ENCODE measurements at regions not wholly inside any gene's neighbourhood (a gene's known extent, or its start where the extent isn't known, plus 50 kb on each side); places are given as distances from the start of the nearest gene placed in this dataset.

DNA sequence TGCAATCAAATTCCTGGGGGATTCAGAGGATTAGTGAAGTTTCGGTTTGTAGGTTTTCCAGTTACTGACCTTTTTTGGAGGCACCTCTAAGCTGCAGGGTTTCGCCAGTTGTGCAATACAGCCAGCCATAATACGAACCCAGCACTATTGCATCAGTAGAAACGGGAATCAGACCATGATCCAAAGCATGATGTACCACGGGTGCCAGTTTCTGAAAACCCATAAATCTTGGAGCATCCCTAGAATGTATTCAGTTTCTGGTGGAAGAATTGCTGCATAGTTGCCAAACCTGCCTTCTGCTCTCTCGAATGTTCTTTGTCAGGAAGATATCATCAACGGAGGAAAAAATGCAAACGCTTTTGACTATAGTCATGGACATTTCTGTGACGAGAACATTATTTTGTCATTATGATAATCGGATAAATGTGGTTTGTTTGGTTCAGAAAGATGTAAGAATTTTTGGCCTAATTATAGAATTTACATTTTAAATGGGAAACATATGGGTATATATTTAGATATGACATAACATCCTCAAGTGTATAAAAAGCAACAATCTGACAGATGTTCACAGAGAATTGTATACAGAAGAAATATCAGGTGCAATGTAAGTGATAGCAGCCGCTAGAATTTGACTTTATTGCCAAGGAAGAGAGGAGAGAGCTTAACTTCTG is 186.2 kb upstream of the PRKCQ start:
- H3K4me3 ChIP-seq (ENCODE audit: insufficient read length, low read depth) = no peak overlapping the region
- no peak overlapping the region for H3K9ac ChIP-seq (ENCODE audit: insufficient read length, low read depth)
- TF ChIP-seq ZNF274 (IDR thresholded peaks at IDR 0.05; ENCODE audit: low read depth, low read length) = no peak
- TF ChIP-seq SUZ12 (IDR thresholded peaks at IDR 0.05; ENCODE audit: extremely low read depth, insufficient read depth, insufficient read length) = no peak
- TF ChIP-seq YY1 (IDR thresholded peaks at IDR 0.05; ENCODE audit: insufficient read depth, insufficient read length) = no peak
- DNase-seq (ENCODE audit: low read depth, low spot score) = no peak
- no peaks in the 10 kb centered on the region for H3K27me3 ChIP-seq (ENCODE audit: insufficient read depth, insufficient read length)
- no peaks in the 10 kb centered on the region for H3K36me3 ChIP-seq (ENCODE audit: insufficient read depth, insufficient read length, low read length)
- H3K4me1 ChIP-seq (ENCODE audit: insufficient read depth, insufficient read length) = no peaks in the 10 kb centered on the region
- no peaks in the 10 kb centered on the region for H3K9me3 ChIP-seq (ENCODE audit: insufficient read depth, low read length)

DNA sequence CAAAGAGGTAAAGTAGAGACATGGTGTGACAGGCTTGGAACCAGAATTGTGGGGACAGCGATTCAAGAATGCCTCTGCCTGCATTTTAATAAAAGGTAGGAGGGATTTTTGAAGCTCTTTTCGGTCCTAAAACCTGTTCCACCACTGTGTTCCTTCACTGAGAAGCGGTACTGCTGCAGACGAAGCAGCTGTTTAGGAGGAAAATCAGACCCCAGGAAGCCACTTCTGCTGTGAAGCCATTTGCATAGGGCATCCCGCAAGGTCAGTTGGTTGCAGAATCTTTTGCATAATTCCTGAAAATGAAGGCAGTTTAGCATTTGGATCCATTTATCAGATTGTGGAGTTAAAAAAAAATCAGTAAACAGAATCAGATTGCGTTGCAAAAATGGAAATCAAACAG is 183.3 kb upstream of the PRKCQ start:
- Histone ChIP-seq H3K36me3 (ENCODE audit: insufficient read depth, insufficient read length, low read length) (no peaks in the 10 kb centered on the region), H3K9me3 (ENCODE audit: insufficient read depth, low read length) (no peaks in the 10 kb centered on the region), H3K27me3 (ENCODE audit: insufficient read depth, insufficient read length) (no peaks in the 10 kb centered on the region), H3K4me3 (ENCODE audit: insufficient read length, low read depth) (no peak overlapping the region), H3K4me1 (ENCODE audit: insufficient read depth, insufficient read length) (no peaks in the 10 kb centered on the region), H3K9ac (ENCODE audit: insufficient read length, low read depth) (no peak overlapping the region)
- DNase-seq (ENCODE audit: low read depth, low spot score) = no peak
- no peak for TF ChIP-seq ZNF274 (IDR thresholded peaks at IDR 0.05; ENCODE audit: low read depth, low read length)
- TF ChIP-seq YY1 (IDR thresholded peaks at IDR 0.05; ENCODE audit: insufficient read depth, insufficient read length) = no peak
- TF ChIP-seq SUZ12 (IDR thresholded peaks at IDR 0.05; ENCODE audit: extremely low read depth, insufficient read depth, insufficient read length) = no peak

DNA sequence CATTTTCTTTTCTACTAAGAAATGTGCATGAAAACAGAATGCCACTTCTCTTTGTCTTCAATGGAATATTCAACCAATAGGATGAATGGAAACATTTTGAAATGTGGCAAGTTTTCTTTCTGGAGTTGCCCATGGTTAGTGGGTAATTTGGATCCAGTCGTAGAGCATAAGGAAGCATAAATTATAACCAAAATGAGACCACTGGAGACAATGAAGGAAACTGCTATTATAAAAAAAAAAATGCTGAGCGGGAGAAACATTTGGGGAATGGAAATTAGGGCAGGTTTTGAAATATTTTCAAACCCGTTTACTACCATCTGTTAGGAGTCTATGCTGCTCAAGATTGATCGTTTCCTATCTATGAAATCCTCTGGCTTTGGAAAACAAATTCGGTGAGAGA is 182.9 kb upstream of the PRKCQ start:
- TF ChIP-seq YY1 (IDR thresholded peaks at IDR 0.05; ENCODE audit: insufficient read depth, insufficient read length) (no peak), ZNF274 (IDR thresholded peaks at IDR 0.05; ENCODE audit: low read depth, low read length) (no peak), SUZ12 (IDR thresholded peaks at IDR 0.05; ENCODE audit: extremely low read depth, insufficient read depth, insufficient read length) (no peak)
- no peak overlapping the region for H3K4me3 ChIP-seq (ENCODE audit: insufficient read length, low read depth)
- no peak for DNase-seq (ENCODE audit: low read depth, low spot score)

DNA sequence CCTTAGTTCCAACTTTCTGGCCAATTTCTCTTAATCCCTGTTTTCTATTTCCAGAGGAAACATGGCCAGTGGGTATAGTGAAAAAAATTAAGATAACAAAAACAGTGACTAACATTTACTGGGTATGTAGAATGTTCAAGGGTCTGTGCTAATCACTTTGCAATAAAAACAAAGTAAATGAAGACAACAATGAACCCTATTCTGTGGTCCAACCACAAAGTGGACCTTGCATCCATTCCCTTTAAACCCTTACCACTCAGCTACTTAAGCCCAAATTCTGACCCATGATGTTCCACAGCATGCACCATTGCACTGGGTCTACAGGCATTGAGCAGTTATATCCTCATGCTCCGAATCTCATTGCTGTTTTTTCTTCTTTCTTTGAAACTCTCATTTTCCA is 179.9 kb upstream of the PRKCQ start:
- no peaks in the 10 kb centered on the region for H3K36me3 ChIP-seq (ENCODE audit: insufficient read depth, insufficient read length, low read length)
- H3K9ac ChIP-seq (ENCODE audit: insufficient read length, low read depth) = no peak overlapping the region
- H3K9me3 ChIP-seq (ENCODE audit: insufficient read depth, low read length) = no peaks in the 10 kb centered on the region

More for the DNA sequence above, 182.9 kb upstream of the PRKCQ start:
- Histone ChIP-seq H3K9me3 (ENCODE audit: insufficient read depth, low read length) (no peaks in the 10 kb centered on the region), H3K4me1 (ENCODE audit: insufficient read depth, insufficient read length) (no peaks in the 10 kb centered on the region), H3K36me3 (ENCODE audit: insufficient read depth, insufficient read length, low read length) (no peaks in the 10 kb centered on the region), H3K27me3 (ENCODE audit: insufficient read depth, insufficient read length) (no peaks in the 10 kb centered on the region), H3K9ac (ENCODE audit: insufficient read length, low read depth) (no peak overlapping the region)

DNA sequence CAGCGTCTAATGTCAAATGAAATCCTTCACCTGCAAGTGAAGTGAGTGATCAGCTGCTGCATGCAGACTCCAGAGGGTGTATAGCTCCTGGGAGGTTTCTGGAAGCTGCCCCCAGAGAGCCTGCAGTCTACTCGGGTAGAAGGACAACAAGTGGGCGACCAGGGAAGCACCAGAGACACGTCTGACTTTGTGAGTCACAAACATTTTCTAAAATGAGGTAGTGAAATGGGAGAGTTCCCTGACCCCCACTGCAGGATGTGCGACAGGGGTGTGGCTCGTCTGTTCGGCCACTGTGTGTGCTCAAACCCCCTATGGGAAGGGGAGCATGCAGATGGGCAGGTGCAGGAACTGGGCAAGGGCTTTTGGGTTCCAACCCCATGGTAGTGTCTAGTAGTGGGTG is 177.1 kb upstream of the PRKCQ start:
- DNase-seq (ENCODE audit: low read depth, low spot score) = no peak
- H3K4me1 ChIP-seq (ENCODE audit: insufficient read depth, insufficient read length) = no peaks in the 10 kb centered on the region
- no peaks in the 10 kb centered on the region for H3K27me3 ChIP-seq (ENCODE audit: insufficient read depth, insufficient read length)
- no peak overlapping the region for H3K9ac ChIP-seq (ENCODE audit: insufficient read length, low read depth)
- no peaks in the 10 kb centered on the region for H3K9me3 ChIP-seq (ENCODE audit: insufficient read depth, low read length)
- TF ChIP-seq ZNF274 (IDR thresholded peaks at IDR 0.05; ENCODE audit: low read depth, low read length) (no peak), YY1 (IDR thresholded peaks at IDR 0.05; ENCODE audit: insufficient read depth, insufficient read length) (no peak), SUZ12 (IDR thresholded peaks at IDR 0.05; ENCODE audit: extremely low read depth, insufficient read depth, insufficient read length) (no peak)
- H3K4me3 ChIP-seq (ENCODE audit: insufficient read length, low read depth) = no peak overlapping the region
- H3K36me3 ChIP-seq (ENCODE audit: insufficient read depth, insufficient read length, low read length) = no peaks in the 10 kb centered on the region

More for the DNA sequence above, 179.9 kb upstream of the PRKCQ start:
- no peak for DNase-seq (ENCODE audit: low read depth, low spot score)
- Histone ChIP-seq H3K27me3 (ENCODE audit: insufficient read depth, insufficient read length) (no peaks in the 10 kb centered on the region), H3K4me3 (ENCODE audit: insufficient read length, low read depth) (no peak overlapping the region), H3K4me1 (ENCODE audit: insufficient read depth, insufficient read length) (no peaks in the 10 kb centered on the region)
- no peak for TF ChIP-seq YY1 (IDR thresholded peaks at IDR 0.05; ENCODE audit: insufficient read depth, insufficient read length)
- TF ChIP-seq SUZ12 (IDR thresholded peaks at IDR 0.05; ENCODE audit: extremely low read depth, insufficient read depth, insufficient read length) = no peak
- no peak for TF ChIP-seq ZNF274 (IDR thresholded peaks at IDR 0.05; ENCODE audit: low read depth, low read length)

DNA sequence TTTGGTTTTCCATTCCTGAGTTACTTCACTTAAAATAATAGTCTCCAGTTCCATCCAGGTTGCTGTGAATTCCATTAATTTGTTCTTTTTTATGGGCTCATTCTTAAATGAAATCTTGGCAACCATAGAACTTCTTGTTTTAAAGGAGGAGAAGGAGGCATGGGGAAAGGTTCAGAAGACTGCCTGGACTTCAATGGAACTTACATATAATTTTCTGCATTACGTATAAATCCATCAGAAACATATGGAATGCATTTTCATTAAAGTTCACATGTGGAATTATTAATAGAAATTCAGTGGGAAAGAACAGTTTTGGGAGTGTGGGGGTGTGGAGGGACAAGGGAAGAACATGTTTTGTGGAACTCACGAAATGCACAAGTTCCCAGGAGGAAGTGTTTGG is 176.6 kb upstream of the PRKCQ start:
- no peaks in the 10 kb centered on the region for H3K9me3 ChIP-seq (ENCODE audit: insufficient read depth, low read length)
- H3K27me3 ChIP-seq (ENCODE audit: insufficient read depth, insufficient read length) = no peaks in the 10 kb centered on the region
- H3K9ac ChIP-seq (ENCODE audit: insufficient read length, low read depth) = no peak overlapping the region
- TF ChIP-seq ZNF274 (IDR thresholded peaks at IDR 0.05; ENCODE audit: low read depth, low read length) = no peak
- no peak for TF ChIP-seq SUZ12 (IDR thresholded peaks at IDR 0.05; ENCODE audit: extremely low read depth, insufficient read depth, insufficient read length)
- no peak for TF ChIP-seq YY1 (IDR thresholded peaks at IDR 0.05; ENCODE audit: insufficient read depth, insufficient read length)
- H3K36me3 ChIP-seq (ENCODE audit: insufficient read depth, insufficient read length, low read length) = no peaks in the 10 kb centered on the region
- DNase-seq (ENCODE audit: low read depth, low spot score) = no peak
- H3K4me1 ChIP-seq (ENCODE audit: insufficient read depth, insufficient read length) = no peaks in the 10 kb centered on the region
- no peak overlapping the region for H3K4me3 ChIP-seq (ENCODE audit: insufficient read length, low read depth)

DNA sequence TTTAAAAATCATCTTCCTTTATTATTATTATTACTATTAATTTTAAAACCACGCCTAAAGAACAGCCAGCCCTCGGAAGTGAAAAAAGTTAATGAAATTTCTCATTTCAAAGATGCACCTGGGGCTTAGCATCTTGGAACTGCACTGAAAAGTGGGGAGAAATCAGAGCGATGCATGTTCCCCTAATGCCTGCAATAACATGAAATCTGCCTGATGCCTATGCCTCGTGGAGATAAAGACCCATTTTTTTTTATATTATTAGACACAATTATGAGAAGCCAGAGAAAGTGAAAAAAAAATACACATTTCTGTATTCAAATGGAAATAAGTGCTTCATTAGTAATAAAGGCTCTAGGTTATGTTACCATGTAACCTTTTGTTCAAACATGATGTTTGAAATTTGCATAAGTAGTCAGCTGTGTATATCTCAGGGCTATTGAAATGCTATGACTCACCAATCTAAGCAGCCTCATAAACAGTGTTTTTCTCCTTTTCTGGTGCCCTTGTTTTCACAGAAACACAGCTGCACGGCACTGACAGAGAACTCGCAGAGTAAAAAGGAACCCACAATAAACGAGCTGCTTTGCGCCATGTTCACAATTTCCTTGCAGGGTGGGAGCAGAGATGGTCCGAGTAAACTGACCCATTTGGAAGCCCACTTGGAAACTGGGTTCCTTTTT is 175.8 kb upstream of the PRKCQ start:
- TF ChIP-seq ZNF274 (IDR thresholded peaks at IDR 0.05; ENCODE audit: low read depth, low read length) (no peak), SUZ12 (IDR thresholded peaks at IDR 0.05; ENCODE audit: extremely low read depth, insufficient read depth, insufficient read length) (no peak), YY1 (IDR thresholded peaks at IDR 0.05; ENCODE audit: insufficient read depth, insufficient read length) (no peak)
- Histone ChIP-seq H3K9me3 (ENCODE audit: insufficient read depth, low read length) (no peaks in the 10 kb centered on the region), H3K9ac (ENCODE audit: insufficient read length, low read depth) (no peak overlapping the region), H3K27me3 (ENCODE audit: insufficient read depth, insufficient read length) (no peaks in the 10 kb centered on the region), H3K4me3 (ENCODE audit: insufficient read length, low read depth) (no peak overlapping the region), H3K36me3 (ENCODE audit: insufficient read depth, insufficient read length, low read length) (no peaks in the 10 kb centered on the region), H3K4me1 (ENCODE audit: insufficient read depth, insufficient read length) (no peaks in the 10 kb centered on the region)
- no peak for DNase-seq (ENCODE audit: low read depth, low spot score)

All from NT2/D1 (cell line).